NT2/D1 (cell line): ENCODE measurements at regions not wholly inside any gene's neighbourhood (a gene's known extent, or its start where the extent isn't known, plus 50 kb on each side); places are given as distances from the start of the nearest gene placed in this dataset.

Experiments used
- SUZ12 ChIP-seq: IDR thresholded peaks from 2 replicates; pipeline ENCODE4 v1.6.1; 2011; ENCODE audit not compliant: insufficient read length, insufficient read depth; ENCODE audit errors: extremely low read depth
- YY1 ChIP-seq: IDR thresholded peaks from 2 replicates; pipeline ENCODE4 v1.6.1; 2011; ENCODE audit not compliant: insufficient read length, insufficient read depth
- ZNF274 ChIP-seq: IDR thresholded peaks from 2 replicates; pipeline ENCODE4 v1.6.1; 2011; ENCODE audit warnings: mild to moderate bottlenecking, low read depth, low read length

DNA sequence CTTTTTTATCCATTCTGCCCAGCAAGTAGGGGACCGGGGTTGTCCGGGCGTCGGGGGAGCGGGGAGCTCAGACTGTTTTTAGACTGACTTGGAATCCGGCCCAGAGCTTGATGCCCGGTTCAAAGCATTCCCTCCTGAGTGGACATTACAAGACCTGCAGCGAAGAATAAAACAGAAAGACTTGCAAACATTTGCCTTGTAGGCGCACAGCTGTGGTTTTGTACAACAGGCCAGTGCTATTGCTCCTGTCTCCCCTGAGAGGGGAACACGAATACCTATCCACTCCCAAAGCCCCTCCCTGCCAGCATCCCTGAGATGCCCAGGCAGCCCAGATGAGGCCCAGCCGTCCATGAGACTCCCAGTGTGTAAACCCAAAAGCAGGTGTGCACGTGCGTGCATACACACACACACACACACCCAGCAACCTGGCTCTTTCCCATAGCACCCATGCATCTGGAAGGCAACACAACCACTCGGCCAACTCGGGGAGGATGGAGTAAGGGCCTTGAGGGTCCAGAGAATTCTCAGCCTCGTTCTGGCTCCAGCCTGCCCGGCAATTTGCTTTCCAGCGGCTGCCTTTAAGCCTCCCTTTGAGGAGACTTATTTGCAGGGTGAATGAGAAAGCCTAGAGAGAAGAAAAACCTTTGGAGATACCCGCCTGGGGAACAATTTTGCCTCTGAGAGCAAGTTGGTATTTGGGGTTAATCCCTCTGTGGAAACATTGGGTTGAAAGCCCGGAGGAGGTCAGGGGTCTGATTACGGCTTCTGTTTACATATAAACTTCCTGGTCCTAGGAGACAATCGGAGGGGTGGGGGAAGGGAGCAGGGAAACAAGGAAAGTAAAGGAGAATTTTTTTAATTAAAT lies 161.0 kb upstream of the HES1 start:
- TF ChIP-seq YY1: no peak
- no peak for TF ChIP-seq ZNF274
- TF ChIP-seq SUZ12: no peak
